H9 (cell line): ENCODE measurements at regions not wholly inside any gene's neighbourhood (a gene's known extent, or its start where the extent isn't known, plus 50 kb on each side); places are given as distances from the start of the nearest gene placed in this dataset.

Experiments used
- DNase-seq: peaks from one replicate; pipeline ENCODE4 v3.0.0-alpha.2; 2017
- H2AFZ ChIP-seq: one replicate; pipeline ENCODE4 v1.6.1; 2013; ENCODE audit warnings: mild to moderate bottlenecking, low read length, control low read depth, moderate library complexity
- H2AK5ac ChIP-seq: 2 replicates; pipeline ENCODE4 v1.6.1; 2013; ENCODE audit warnings: low read length, control low read depth, mixed read lengths; ENCODE audit not compliant: insufficient read length
- H2BK120ac ChIP-seq: one replicate; pipeline ENCODE4 v1.6.1; 2013; ENCODE audit warnings: low read depth, mild to moderate bottlenecking, low read length, control low read depth, inconsistent platforms; ENCODE audit not compliant: poor library complexity, severe bottlenecking
- H2BK12ac ChIP-seq: 2 replicates; pipeline ENCODE4 v1.6.1; 2013; ENCODE audit warnings: low read length, control low read depth, mixed read lengths, low read depth; ENCODE audit not compliant: insufficient read length
- H2BK15ac ChIP-seq: 2 replicates; pipeline ENCODE4 v1.6.1; 2013; ENCODE audit warnings: low read depth, low read length, control low read depth
- H2BK20ac ChIP-seq: one replicate; pipeline ENCODE4 v1.6.1; 2013; ENCODE audit warnings: low read depth, mild to moderate bottlenecking, low read length, control low read depth, inconsistent platforms; ENCODE audit not compliant: poor library complexity, severe bottlenecking
- H2BK5ac ChIP-seq: 2 replicates; pipeline ENCODE4 v1.6.1; 2013; ENCODE audit warnings: low read length, control low read depth, mixed read lengths; ENCODE audit not compliant: insufficient read length
- H3K14ac ChIP-seq: 2 replicates; pipeline ENCODE4 v1.6.1; 2013; ENCODE audit warnings: low read length, control low read depth; ENCODE audit not compliant: insufficient read depth
- H3K18ac ChIP-seq: 2 replicates; pipeline ENCODE4 v1.6.1; 2013; ENCODE audit warnings: low read depth, mild to moderate bottlenecking, mixed read lengths, low read length, control low read depth; ENCODE audit not compliant: insufficient read length
- H3K23ac ChIP-seq: 2 replicates; pipeline ENCODE4 v1.6.1; 2013; ENCODE audit warnings: low read length, control low read depth, mixed read lengths, low read depth; ENCODE audit not compliant: insufficient read length
- H3K23me2 ChIP-seq: 2 replicates; pipeline ENCODE4 v1.6.1; 2013; ENCODE audit warnings: low read depth, mild to moderate bottlenecking, mixed read lengths, low read length, control low read depth; ENCODE audit not compliant: insufficient read length, poor library complexity, severe bottlenecking
- H3K27ac ChIP-seq: 2 replicates; pipeline ENCODE4 v1.5.1; 2013; ENCODE audit warnings: low read length, control low read depth, mixed read lengths, low read depth; ENCODE audit not compliant: insufficient read length
- H3K27me3 ChIP-seq: 2 replicates; pipeline ENCODE4 v1.6.1; 2013; ENCODE audit warnings: low read length, control low read depth, inconsistent platforms; ENCODE audit not compliant: insufficient read depth
- H3K4ac ChIP-seq: 2 replicates; pipeline ENCODE4 v1.6.1; 2013; ENCODE audit warnings: low read depth, mild to moderate bottlenecking, control low read depth, inconsistent platforms, low read length, moderate library complexity
- H3K4me1 ChIP-seq: 2 replicates; pipeline ENCODE4 v1.6.1; 2013; ENCODE audit warnings: low read length, control low read depth, inconsistent platforms; ENCODE audit not compliant: insufficient read depth
- H3K4me2 ChIP-seq: 2 replicates; pipeline ENCODE4 v1.6.1; 2013; ENCODE audit warnings: low read length, control low read depth, mixed read lengths; ENCODE audit not compliant: insufficient read length, insufficient read depth
- H3K56ac ChIP-seq: 2 replicates; pipeline ENCODE4 v1.6.1; 2013; ENCODE audit warnings: low read depth, mild to moderate bottlenecking, mixed read lengths, low read length, control low read depth; ENCODE audit not compliant: insufficient read length
- H3K79me1 ChIP-seq: 2 replicates; pipeline ENCODE4 v1.6.1; 2013; ENCODE audit warnings: low read depth, mild to moderate bottlenecking, moderate library complexity, low read length, control low read depth, inconsistent platforms; ENCODE audit not compliant: insufficient read depth, poor library complexity, severe bottlenecking
- H3K79me2 ChIP-seq: 2 replicates; pipeline ENCODE4 v1.6.1; 2013; ENCODE audit warnings: low read length, control low read depth, inconsistent platforms; ENCODE audit not compliant: insufficient read depth
- H3K9ac ChIP-seq: 2 replicates; pipeline ENCODE4 v1.6.1; 2013; ENCODE audit warnings: low read length, control low read depth, mixed read lengths; ENCODE audit not compliant: insufficient read length; ENCODE audit errors: extremely low read depth
- H3K9me3 ChIP-seq: one replicate; pipeline ENCODE4 v1.6.1; 2013; ENCODE audit warnings: low read depth, low read length, inconsistent platforms; ENCODE audit not compliant: control insufficient read depth
- H3T11ph ChIP-seq: one replicate; pipeline ENCODE4 v1.6.1; 2013; ENCODE audit warnings: mild to moderate bottlenecking, low read length, control low read depth, inconsistent platforms
- H4K20me1 ChIP-seq: one replicate; pipeline ENCODE4 v1.6.1; 2013; ENCODE audit not compliant: control insufficient read depth, insufficient read length, insufficient read depth
- H4K5ac ChIP-seq: 2 replicates; pipeline ENCODE4 v1.6.1; 2013; ENCODE audit warnings: low read depth, mild to moderate bottlenecking, mixed read lengths, low read length, control low read depth; ENCODE audit not compliant: insufficient read length
- H4K8ac ChIP-seq: replicated peaks from 2 replicates; pipeline ENCODE4 v1.6.1; 2013; ENCODE audit warnings: low read length, control low read depth, mixed read lengths, low read depth; ENCODE audit not compliant: insufficient read length
- H4K91ac ChIP-seq: 2 replicates; pipeline ENCODE4 v1.6.1; 2013; ENCODE audit warnings: low read depth, mild to moderate bottlenecking, moderate library complexity, mixed read lengths, low read length, control low read depth; ENCODE audit not compliant: insufficient read length
- H3K27ac Mint-ChIP-seq, 3 experiments: 2 replicates in 2 of 3; 3 replicates in 1 of 3; pipeline ENCODE4 v1.8.0; 2020 to 2021; ENCODE audit warnings: mixed read lengths in 3 of 3, mild to moderate bottlenecking in 1 of 3, moderate library complexity in 1 of 3
- H3K27me3 Mint-ChIP-seq: 2 replicates; pipeline ENCODE4 v1.8.0; 2021; ENCODE audit warnings: low read depth, mild to moderate bottlenecking, moderate library complexity, mixed read lengths
- H3K36me3 Mint-ChIP-seq, 3 experiments: 2 replicates in 2 of 3; 3 replicates in 1 of 3; pipeline ENCODE4 v1.8.0; 2020 to 2021; ENCODE audit warnings: low read depth in 3 of 3, mixed read lengths in 3 of 3; ENCODE audit not compliant: insufficient read depth in 1 of 3
- H3K4me1 Mint-ChIP-seq, 2 experiments: 2 replicates each; pipeline ENCODE4 v1.8.0; 2020; ENCODE audit warnings: mixed read lengths in 2 of 2
- H3K4me3 Mint-ChIP-seq, 2 experiments: 2 replicates in 1 of 2; 3 replicates in 1 of 2; pipeline ENCODE4 v1.8.0; 2020 to 2021; ENCODE audit warnings: mild to moderate bottlenecking in 2 of 2, mixed read lengths in 2 of 2, moderate library complexity in 1 of 2
- H3K9me3 Mint-ChIP-seq, 2 experiments: 2 replicates in 1 of 2; 3 replicates in 1 of 2; pipeline ENCODE4 v1.8.0; 2020; ENCODE audit warnings: mild to moderate bottlenecking in 2 of 2, mixed read lengths in 2 of 2, moderate library complexity in 1 of 2
- CTCF ChIP-seq: fragments of 200-600 bp; sonication (generic); conservative IDR thresholded peaks from 3 replicates; pipeline ENCODE4 v1.8.0; 2021; ENCODE audit warnings: antibody characterized with exemption, mild to moderate bottlenecking
- WGBS: extraction: QIAGEN DNeasy Blood & Tissue Kit; methylation state at CpG from one replicate; pipeline ENCODE4 v1.1.7; 2013; ENCODE audit warnings: missing lambda C conversion rate, low lambda C conversion rate, mixed read lengths; ENCODE audit not compliant: insufficient read length; ENCODE audit errors: extremely low coverage; 5-methylcytosine and 5-hydroxymethylcytosine counted together

- Histone ChIP-seq H2AFZ (no peak overlapping the region), H2BK20ac (no peak overlapping the region), H3K27me3 (no peaks in the 10 kb centered on the region), H3K23me2 (no peaks in the 10 kb centered on the region), H3K27ac (no peak overlapping the region), H3K9me3 (no peaks in the 10 kb centered on the region), H3K4ac (no peak overlapping the region), H3K18ac (no peak overlapping the region), H2BK12ac (no peak overlapping the region), H4K91ac (no peak overlapping the region), H4K8ac (no peak overlapping the region), H4K5ac (no peak overlapping the region), H3K23ac (no peak overlapping the region), H2BK5ac (no peak overlapping the region), H2AK5ac (no peak overlapping the region), H3K79me2 (no peaks in the 10 kb centered on the region), H4K20me1 (no peaks in the 10 kb centered on the region), H3T11ph (no peak overlapping the region), H3K4me1 (no peaks in the 10 kb centered on the region), H2BK120ac (no peak overlapping the region), H2BK15ac (no peak overlapping the region), H3K9ac (no peak overlapping the region), H3K14ac (no peak overlapping the region), H3K56ac (no peak overlapping the region), H3K4me2 (no peak overlapping the region), H3K79me1 (no peaks in the 10 kb centered on the region)
- H3K27ac Mint-ChIP-seq: no peak overlapping the region
- WGBS: no CpG with 5 or more reads among the region's 10 CpGs
- no peak for TF ChIP-seq CTCF
- no peak overlapping the region for H3K4me3 Mint-ChIP-seq
- H3K4me1 Mint-ChIP-seq: no peaks in the 10 kb centered on the region
- no peaks in the 10 kb centered on the region for H3K27me3 Mint-ChIP-seq
- H3K9me3 Mint-ChIP-seq: no peaks in the 10 kb centered on the region
- no peaks in the 10 kb centered on the region for H3K36me3 Mint-ChIP-seq
- no peak for DNase-seq
Observed at GRCh38 chr18:34075963-34076860, 148.5 kb downstream of the NOL4 start.
